HG03558 (cell line): ENCODE measurements at regions not wholly inside any gene's neighbourhood (a gene's known extent, or its start where the extent isn't known, plus 50 kb on each side); places are given as distances from the start of the nearest gene placed in this dataset.

ENCODE experiments used
- ATAC-seq: cut with Tn5 transposase; IDR thresholded peaks from one replicate; pipeline ENCODE4 v1.9.1; 2021; ENCODE audit warnings: moderate number of reproducible peaks; ENCODE audit not compliant: unreplicated experiment; ENCODE audit errors: extremely low read depth

DNA sequence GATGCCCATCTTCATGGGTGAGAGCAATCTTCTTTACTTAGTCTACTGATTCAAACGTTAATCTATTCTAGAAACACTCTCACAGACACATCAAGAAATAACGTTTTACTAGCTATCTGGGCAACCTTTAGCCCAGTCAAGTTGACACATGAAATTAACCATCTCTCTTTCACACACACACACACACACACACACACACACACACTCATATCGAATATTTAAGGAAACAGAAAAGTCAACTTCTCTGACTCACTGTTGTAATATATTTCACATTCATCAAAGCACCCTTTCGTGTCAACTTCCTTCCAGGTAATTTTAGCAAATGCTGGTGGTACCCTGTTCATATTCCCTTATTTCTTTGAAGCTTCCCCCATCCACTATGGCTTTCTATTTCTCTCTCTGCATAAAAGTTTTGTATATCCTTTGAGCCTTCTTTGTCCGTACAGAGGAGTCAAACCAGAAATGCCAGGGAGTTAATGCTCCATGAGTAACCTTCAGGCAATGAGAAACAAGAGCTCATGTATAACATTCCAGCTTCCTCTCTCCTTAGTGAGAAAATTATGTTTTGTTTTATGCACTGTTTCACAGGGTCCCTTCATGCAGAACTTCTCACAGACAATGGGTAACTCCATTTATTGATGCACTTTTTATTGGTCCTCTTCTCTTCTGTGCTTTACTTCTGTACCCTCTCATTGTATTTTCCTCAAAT, 335.5 kb upstream of the CBLB start:
- no peak for ATAC-seq

- ATAC-seq, result peak; percentile 45
These were observed 337.3 kb upstream of the CBLB start for GRCh38 chr3:106206146-106206545.

DNA sequence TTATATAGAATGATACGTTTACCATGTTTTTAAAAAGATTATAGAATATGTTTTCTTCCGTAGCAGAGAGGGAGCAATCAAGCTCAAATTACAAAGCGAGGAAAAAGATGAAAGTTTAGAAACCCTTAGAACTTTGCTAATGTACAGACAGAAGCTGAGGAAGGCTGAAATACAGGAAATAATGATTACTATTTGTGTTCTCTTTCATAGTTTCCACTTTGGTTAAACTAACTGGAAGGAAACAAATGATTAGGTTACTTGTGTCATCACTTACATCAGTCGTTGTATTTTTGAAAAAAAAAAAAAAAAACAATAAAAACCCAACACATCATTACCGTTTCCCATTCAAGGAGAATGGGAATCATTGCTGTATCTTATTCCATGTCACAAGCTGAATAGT, 337.8 kb upstream of the CBLB start:
- no peak for ATAC-seq

DNA sequence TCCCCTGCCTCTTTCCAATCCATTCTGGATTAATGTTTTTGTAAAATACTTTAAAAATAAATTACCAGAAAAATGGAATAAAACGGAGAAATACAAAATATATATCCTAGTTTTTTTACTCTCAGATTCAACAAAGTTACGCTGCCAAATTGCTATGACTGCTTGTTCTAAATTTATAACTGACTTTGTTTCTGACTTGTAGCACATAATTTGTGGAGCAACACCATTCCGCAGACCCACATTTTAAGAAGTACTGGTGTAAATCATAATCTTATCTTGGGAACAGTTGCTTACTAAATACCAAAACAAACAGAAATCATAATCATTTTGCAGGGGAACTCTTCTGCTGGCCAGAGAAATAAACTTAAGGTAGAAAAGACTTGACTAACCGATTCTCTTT, 339.4 kb upstream of the CBLB start:
- no peak for ATAC-seq

- ATAC-seq, result no peak
These were observed 340.2 kb upstream of the CBLB start for GRCh38 chr3:106208967-106209366.

- no peak for ATAC-seq
These were observed 340.7 kb upstream of the CBLB start for GRCh38 chr3:106209482-106209881.

DNA sequence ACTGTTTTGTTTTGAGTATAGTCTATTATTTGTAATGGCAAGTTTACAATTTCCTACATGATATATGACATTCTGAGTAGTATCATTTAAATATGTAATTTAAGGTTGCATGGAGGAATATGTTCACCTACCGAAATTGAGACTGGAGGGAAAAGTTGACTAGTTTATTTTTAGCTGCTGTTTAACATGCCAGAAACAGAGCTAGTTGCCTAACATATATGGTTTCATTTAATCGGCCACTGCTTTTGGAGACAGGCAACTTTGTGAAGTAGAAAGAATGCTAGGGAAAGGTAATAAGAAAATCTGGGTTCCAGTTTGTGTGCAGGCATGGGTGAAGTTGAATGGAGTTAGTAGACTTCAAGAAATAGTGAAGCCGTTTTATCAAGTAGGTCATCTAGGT, 342.1 kb upstream of the CBLB start:
- no peak for ATAC-seq

DNA sequence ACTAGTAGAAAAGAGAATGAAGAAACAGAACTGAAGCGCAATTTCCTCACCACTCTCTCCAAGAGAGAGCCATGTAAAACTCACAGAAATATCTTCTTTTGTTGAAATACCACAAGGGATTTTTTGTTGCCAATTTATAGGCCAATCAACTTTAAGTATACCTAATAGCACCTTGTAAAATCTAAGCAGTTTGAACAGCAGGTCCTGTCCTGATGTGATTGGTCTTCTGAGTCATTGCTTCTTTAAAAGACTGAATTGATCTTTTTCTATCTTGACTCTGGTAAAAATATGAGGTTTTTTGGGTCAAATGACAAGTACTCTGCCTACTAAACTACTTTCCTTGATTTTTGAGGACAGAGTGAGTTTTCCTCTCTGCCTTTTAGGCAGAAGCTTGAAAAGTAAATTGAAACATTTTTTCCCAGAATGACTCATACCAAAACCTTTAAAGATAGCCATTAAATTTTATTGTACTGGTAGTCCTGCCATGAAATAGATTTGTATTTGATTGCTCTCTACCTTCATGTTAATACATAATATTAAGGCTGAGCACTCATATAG, 343.9 kb upstream of the CBLB start:
- ATAC-seq, result no peak

- no peak for ATAC-seq
These were observed 345.1 kb upstream of the CBLB start for GRCh38 chr3:106213954-106214353.

GRCh38 chr3:106214641-106215040, 345.8 kb upstream of the CBLB start:
- no peak for ATAC-seq

GRCh38 chr3:106215047-106215446, 346.2 kb upstream of the CBLB start:
- no peak for ATAC-seq

DNA sequence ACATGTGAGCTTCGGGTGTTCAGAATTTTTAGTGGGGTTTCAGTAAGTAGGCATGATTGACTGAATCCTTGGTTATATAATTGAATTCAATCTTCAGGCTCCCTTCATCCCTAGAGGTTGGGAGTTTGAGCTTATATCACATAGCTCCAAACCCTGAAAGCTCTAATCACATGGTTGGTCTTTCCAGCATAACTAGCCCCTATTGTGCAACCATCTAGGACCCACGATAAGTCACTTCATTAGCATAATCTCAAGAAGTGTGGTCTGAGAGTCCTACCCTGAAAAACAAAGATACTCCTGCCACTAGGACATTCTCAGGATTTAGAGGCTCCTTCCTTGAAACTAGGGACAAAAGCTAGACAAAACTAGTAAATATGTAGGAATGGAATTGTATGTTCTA, 348.9 kb upstream of the CBLB start:
- no peak for ATAC-seq

DNA sequence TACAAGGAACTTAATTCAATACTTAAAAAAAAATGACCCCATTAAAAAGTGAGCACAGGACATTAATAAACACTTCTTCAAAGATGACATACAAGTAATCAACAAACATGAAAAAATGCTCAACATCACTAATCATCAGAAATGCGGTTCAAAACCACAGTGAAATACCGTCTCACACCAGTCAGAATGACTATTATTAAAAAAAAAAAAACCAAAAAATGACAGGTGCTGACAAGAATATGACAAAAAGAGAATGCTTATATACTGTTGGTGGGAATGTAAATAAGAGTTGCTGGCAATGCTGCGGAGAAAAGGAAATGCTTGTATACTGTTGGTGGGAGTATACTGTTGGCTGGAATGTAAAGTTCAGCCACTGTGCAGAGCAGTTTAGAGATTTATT, 358.3 kb upstream of the CBLB start:
- ATAC-seq, result no peak

GRCh38 chr3:106228271-106228670, 359.5 kb upstream of the CBLB start:
- ATAC-seq, result no peak

GRCh38 chr3:106229495-106230278, 360.9 kb upstream of the CBLB start:
- no peak for ATAC-seq

- no peak for ATAC-seq
These were observed 362.3 kb upstream of the CBLB start for GRCh38 chr3:106231086-106231485.

DNA sequence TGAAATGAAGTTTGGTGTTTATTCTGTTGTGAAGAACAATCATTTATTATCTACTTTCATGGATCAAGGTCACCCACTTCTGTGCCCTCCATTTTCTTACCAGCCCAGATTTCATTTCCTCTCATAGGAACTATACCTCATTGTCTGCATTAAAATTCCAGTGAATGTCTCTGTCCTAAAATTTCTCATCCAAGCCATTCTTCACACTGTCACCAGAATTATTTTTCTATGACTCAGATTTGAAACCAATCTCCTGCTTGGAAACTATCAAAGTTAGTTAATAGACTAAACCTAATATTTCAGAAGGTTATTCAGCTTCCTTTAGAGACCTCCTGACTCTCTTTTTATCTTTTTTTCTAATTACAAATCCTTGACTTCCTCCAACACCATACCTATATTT, 364.1 kb upstream of the CBLB start:
- no peak for ATAC-seq

DNA sequence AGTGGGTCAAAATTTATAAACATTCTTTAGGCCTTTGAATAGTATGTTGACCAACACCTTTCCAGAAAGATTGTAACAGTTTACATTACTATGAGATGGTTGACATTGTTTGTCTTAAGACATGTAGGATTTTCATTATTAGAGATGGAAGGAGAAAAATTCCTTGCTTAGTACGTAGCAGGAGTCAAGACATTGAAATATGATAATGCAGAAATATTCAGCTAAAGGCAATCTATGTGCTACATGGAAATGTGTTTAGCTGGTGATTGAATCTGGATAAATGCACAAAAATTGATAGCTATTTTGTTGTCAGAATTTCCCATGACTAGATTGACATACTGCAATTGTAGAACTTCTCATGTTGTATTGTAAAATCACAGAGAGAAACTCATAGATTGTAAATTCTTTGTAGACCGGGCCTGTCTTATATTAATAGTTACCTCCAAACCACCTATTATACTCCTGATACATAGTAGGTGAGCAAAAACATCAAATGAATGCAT, 370.4 kb upstream of the CBLB start:
- no peak for ATAC-seq

DNA sequence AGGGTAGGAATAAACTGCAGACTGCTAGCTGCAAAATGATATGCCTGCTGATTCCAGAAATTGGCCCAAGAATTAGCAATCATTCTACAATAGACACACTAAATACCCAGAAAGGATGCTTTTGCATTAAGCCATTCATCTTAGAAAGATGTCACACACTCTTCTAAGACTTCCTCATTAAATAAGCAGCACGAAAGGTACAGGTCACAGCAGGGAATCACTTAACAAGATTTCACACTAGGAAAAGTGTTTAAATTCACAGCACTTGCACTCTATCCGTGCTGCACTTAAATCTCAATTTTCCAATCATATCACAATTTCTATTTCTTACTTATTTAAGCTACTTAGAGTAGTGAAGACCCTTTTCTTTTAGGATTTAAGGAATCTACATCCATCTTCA, 372.8 kb upstream of the CBLB start:
- ATAC-seq, result no peak

DNA sequence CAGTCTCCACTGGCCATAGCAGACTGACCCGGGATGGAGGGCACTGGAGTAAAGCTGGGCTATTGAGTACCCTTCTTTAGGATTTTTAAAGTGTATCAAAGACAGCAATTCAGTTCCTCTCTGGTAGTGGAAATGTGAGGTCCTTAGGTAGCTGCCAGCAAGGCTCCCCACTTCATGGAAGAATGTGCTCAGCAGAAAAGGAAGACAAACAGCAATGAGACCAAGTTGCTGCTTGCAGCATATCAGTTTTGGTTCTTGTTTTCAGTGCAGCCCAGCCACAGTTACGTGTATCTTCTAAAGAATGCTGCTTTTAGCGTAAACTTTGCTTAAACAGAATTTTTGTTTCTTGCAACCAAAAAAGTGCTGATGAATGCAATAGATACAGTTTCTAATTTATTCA, 374.0 kb upstream of the CBLB start:
- ATAC-seq, result no peak

- no peak for ATAC-seq
These were observed 376.6 kb upstream of the CBLB start for GRCh38 chr3:106245400-106245799.
